GM21515 (cell line): ENCODE measurements at regions not wholly inside any gene's neighbourhood (a gene's known extent, or its start where the extent isn't known, plus 50 kb on each side); places are given as distances from the start of the nearest gene placed in this dataset.
A peak's percentile ranks its signal among the peaks of the same experiment; 100 is the strongest.

ENCODE experiments used
- ATAC-seq: cut with Tn5 transposase; IDR thresholded peaks from one replicate; pipeline ENCODE4 v1.9.1; 2021; ENCODE audit not compliant: unreplicated experiment

DNA sequence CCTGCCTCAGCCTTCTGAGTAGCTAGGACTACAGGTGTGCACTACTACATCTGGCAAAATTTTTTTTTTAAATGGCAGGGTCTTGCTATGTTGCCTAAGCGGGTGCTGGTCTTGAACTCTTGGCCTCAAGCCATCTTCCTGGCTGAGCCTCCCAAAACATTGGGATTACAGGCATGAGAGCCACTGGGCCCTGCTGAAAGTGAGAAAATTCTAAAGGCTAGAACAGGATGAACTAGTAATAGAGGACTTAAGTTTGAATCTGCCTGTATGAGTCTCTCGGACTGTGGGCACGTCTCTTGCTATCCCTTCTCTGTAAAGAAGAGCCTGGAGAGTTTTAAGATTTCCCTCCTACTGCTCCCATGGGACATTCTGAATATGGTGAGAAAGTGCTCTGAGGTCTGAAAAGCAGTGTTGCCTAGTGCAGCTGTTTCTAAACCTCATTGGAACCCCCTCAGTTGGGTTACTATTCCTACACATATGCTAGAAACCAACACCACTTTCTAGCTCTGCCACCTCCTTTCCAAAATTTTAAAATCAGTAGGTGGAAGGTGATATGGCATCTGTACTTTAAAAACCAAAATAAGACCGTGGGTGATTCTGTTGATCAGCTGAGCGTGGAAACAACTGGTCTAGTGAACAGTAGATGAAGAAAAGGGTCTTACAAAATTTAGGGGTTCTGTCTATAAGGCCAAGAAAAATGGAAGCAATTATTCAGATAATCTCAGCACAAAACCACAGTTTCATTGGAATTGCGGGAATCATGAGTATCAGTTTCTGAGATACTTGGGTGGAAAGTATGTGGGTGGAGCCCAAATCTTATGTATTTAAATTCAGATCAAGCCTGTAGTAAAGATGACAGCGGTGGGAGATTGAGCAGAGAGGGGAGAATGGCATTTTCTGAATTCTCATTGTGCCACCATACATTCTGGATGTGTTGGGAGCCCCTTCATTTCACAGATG, 259.8 kb upstream of the CXCR4 start:
- ATAC-seq = no peak

DNA sequence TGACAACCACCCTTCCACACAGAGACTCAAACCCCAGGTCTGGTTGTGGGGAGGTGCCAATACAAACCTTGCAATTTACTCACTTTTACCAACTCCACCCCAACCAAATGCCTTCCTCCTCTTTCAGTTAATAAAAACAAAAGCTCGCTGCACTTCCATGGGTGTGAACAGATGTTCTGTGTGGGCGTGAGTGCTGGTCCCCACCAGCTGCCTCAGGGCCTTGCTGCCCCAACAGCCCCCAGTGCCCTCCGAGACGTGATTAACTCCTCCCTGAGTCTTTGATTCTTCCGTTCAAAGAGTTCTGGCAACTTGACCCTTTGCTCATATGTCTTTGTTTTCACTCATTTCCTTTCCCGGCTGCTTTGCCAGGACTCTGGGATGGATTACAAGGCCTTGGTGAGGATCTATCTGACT, 258.9 kb upstream of the CXCR4 start:
- ATAC-seq = no peak

DNA sequence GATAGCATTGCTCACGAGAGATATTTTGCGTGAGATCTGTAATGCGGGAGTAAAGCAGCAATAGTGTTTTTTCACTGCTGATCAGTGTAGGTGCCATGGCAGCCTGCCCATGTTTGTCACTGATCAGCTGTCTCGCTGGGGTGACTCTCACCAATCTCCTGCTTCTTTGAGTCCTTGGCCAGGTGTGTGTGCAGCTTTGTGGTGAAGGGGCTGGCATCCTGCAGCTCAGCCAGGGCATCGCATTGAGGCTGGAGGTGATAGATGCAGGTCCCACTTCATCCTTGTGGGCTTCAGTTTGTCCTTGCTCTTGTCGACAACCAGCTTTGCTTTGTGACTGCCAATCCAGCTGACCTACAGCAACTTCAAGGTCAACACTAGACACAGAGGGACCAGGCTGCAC, 258.3 kb upstream of the CXCR4 start:
- ATAC-seq = no peak

DNA sequence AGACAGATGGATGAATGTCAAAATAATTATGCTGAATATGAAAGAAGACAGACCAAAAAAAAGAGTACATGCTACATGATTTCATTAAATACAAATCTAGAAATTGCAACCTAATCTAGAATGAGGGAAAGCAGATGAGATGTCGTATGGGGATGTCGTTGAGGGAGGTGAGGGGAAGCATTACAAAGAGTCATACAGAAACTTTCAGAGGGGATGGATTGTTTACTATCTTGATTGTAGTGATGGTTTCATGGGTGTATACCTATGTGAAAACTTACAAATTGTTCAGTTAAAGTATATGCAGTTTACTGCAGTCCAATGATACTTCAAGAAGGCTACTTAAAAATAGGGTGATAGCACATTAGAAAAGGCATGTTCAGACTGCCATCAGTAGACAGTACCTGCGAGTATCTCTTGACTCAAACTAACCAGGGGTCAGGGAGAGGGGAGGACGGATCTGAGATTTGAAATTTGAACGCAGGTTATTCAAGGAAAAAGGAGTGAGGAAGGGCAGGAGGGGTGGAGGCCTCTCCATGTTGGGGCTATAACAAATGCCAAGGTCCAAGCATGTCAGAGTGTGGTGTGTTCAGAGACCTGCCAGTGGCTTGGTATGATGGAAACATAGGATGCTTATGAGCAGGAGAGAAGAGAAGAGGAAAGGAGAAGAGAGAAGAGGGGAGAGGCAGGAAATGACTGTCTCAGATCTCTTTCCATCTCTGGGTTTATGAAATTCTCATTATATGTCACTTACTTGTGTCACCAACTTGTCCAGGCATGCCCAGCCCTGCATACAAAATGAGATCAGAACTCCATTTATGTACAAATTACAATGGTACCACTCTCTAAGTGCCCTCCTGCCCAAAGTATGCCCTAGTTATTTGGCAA, 257.3 kb upstream of the CXCR4 start:
- ATAC-seq = peak; percentile 63

DNA sequence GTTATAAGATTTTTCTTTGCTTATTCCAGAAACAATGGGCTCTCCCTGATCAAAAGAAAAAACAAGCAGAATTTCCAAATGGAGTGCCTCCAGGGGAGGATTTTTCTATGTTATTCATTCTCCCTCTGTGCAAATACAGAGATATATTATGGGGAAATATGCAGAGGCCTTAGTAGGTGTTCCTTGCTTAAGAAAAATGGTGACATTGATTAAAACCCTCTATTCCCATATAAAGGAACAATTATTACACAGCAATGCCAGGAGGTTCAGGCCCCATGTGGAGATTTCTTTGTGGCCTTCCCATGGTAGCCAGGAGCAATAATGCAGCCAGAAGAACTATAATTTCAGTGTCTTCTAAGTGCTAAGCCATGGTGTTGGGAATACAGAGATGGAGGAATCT, 255.9 kb upstream of the CXCR4 start:
- no peak for ATAC-seq

DNA sequence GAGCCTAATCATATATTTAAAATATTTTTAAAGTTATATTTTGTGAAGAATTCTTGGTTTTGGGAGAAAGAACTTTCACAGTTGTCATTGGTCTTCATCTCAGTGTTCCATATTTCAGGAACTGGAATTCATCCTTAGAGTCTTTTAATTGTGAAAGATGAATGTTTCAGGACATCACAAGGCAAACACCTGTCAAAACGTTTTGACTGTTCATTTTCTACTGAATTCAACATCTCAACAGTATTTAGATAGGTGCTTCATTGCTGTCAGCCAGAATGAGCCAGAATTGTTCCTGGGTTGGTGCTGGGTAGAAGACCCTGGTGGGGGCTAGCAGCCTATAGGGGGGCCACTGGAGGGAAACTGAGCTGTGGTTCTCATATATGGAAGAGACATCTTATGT, 255.1 kb upstream of the CXCR4 start:
- ATAC-seq = no peak

DNA sequence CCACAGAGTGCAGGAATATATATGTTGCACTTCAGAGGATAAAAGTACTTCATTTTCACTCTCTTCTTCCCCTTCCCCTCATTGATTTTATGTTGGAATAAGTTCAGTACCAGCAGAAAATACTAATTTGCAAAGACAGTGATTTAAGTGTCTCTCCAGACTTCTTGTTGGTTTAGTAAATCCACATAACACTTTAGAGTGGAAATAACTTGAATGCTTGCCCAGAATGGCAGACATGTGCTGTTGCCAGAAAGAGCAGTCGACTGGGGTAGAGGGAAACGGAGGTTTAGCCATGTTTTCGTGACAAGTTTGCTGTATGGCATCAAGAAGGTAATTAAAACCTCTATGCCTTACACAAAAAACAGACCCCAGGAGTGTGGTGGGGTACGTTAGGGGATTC, 246.0 kb upstream of the CXCR4 start:
- ATAC-seq = no peak

DNA sequence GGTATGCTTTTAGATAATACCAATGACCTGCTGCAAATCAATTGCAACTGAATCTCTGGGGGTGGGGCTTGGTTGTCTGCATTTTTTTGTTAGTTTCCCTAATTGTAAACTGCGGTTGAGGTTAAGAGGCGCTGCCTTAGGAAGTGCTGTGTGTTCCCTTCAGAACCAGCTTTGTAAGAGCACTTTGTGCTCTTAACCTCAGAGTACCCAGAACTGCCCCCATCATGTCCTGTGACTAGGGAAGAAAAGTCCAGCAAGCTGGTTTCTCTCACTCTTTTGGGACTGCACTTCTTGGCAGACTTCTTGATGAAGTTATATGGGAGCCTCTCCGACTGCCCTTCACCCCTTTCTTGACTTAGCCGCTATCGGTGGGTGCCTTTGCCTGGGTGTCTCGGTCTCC, 245.5 kb upstream of the CXCR4 start:
- no peak for ATAC-seq

DNA sequence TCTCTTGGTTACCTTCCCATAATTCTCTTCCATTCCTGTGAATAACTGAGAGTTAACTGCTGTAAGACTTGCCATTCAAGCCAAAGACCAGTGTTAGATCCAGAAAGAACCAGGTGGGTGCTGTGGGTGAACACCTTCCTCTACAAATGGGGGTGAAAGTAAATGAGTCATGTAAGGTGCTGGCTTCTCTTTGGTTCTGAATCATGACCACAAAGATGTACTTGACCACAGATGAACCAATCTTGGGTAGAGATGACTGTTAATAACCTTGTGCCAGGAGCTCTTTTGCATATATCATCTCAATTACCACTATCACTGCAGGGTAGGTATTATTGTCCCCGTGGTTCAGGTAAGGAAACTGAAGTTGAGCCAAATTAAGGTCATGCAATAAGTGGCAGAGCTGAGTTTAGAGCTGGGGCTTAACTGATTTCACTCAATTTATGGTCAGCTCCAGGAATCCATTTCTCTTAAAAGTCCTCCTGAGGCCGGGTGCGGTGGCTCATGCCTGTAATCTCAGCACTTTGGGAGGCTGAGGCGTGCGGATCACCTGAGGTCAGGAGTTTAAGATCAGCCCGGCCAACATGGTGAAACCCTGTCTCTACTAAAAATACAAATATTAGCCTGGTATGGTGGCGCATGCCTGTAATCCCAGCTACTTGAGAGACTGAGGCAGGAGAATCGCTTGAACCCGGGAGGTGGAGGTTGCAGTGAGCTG, 244.9 kb upstream of the CXCR4 start:
- peak; percentile 85 for ATAC-seq

DNA sequence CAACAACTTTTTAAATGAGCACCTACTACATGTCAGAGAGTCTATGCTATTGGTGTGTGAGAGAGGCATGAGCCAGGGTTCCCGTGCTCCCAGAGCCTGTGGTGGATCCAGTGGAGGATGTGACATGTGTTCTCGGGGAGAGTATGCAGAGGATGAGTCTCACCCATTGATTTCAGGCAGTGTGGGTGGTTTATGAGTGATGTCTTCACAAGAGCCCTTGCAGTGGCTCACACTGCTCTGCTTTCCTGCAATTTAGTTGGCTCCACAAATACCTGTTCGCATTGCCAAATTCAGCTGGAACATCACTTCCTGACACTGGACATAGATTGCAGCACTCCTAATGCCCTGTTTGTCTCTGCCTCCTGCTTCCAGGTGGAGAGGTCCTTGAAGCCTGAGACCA, 243.6 kb upstream of the CXCR4 start:
- no peak for ATAC-seq

DNA sequence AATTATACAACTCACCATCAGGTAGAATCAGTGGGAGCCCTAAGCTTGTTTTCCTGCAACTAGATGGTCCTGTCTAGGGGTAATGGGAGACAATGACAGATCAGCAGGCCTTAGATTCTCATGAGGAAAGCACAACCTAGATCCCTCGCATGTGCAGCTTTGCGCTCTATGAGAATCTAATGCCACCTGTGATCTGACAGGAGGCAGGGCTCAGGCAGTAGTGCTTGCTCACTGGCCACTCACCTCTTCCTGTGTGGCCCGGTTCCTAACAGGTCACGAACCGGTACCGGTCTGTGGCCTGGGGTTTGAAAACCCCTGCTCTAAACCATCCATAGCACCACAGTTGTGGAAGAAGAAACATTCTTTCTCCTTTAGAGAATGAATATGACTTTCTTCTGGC, 242.8 kb upstream of the CXCR4 start:
- ATAC-seq = no peak

DNA sequence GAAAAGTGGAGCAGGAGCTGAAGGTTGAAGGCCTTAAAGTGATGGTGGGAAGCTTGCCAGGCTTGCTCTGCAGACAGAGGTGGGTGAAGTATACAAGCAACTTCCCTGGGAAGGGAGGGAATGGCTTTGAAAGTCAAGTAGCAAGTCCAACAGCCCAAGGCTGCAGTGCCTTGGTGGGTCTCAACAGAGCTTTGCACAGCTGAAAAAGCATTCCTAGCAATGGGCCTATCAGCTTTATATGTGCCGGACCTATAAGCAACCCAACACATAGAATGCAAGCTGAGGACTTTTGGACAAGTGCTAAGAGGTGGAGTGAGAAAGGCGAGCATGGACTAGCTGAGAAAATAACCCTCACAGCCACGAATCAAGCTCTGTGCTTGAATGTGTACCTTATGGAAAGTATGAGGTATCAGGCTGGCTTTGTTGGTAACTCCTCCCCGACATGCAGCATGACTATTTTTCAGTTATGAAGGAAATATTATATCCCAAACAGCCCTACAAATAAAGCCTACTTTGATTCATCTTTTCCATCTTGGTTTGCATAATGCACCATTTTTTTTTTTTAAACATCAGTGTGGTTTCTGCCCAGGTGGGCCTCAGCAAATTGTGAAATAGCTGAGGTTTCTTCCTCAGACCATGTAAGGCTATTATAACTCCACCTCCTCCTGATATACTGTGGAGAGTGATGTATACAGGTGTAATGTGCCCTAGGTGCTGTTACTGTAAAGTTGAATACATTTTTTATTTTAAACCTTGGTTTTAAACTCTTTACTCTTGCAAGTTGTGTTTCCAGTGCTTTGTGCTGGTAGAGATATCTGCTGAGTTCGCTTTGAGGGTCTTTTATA, 241.4 kb upstream of the CXCR4 start:
- ATAC-seq = no peak

DNA sequence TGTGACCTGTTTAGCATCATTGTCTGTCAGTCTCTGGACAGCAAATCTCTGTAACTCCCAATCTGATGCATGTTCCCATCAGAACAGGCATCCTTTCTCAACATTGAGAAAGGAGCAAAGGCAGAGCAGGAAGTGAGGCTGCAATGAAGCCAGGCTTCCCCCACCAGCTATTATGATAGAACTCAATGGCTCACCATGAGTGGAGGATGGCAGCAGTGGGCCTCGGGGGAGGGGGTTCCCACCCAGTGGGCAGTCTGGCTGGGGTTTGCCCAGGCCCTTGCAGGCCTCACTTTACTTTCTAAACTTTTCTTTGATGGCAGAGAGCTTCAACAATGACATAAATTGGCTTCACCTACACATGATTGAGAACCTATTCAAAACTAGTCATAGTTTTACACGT, 240.6 kb upstream of the CXCR4 start:
- ATAC-seq = no peak

DNA sequence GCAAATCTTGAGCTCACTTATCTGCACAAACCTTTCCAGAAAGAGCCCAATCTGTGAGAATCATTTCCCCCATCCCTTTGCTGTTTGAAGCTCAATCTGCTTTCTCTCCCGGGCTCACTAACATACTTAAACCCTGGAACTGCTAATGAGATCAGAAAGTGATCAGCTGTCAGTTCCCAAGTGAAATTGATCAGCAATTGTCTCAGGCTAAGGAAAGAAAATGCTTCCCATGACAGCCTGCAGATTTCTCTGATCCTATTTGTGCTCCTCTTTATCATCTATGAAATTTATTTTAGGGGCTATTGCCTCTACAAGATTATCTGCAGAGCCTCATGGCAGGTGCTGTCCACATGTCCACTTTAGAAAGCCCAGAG, 239.0 kb upstream of the CXCR4 start:
- no peak for ATAC-seq

DNA sequence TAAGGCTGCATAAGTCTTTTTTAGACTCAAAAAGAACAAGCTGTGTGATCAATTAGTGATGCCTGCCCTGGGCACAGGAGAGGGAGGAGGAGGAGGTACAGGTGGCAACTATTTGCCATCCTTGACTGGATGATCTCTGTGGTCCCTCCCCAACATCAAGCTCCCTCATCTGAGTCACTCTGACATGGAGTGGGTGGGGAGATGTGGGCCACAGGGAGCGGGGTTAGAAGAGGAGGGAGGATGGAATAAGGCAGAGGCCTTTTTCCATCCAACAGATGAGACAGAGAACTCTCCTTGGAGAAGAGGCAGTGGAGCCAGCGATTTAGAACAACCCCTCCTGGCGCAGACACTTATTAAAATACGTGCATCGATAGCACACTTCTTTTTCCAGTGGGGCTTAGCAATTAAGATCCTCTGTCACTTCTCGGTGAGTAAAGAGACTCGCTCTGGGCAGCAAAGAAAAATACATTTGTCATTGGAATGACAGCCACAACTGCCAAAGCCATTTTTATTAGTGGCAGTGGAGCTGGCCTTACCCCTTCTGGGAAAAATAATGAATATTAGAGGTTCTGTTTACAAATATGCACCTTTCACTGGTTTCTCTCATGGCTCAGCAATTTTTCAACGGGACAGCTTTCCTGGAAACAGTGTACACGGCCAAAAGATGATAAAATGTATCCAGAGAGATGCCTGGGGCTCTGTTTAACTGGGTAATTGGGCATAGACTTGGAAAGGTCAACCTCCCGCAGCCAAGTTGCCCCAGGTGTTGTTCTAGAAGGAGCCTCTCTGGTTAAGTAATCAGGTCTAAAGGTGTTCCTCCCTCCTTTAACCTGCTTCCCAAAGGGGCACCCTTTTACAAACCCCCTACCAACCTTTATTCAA, 238.4 kb upstream of the CXCR4 start:
- ATAC-seq = no peak

DNA sequence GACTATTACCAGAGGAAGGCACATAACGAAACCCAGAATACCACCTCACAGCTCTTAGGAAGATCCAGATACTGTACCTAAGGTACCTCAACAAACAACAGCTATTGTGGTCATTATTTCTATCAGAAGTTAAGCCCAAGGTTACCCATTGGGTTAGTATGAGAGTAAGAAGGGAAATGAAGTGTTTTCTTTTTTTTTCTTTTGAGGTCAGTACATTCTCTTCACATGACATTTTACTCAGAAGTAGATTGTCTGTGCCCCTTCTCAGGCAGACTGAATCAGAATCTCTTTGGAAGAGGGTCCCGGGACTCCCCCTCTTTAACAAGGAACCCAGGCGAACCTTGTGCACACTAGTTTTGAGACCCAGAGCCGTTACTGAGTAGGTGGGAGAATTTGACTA, 233.7 kb upstream of the CXCR4 start:
- no peak for ATAC-seq

DNA sequence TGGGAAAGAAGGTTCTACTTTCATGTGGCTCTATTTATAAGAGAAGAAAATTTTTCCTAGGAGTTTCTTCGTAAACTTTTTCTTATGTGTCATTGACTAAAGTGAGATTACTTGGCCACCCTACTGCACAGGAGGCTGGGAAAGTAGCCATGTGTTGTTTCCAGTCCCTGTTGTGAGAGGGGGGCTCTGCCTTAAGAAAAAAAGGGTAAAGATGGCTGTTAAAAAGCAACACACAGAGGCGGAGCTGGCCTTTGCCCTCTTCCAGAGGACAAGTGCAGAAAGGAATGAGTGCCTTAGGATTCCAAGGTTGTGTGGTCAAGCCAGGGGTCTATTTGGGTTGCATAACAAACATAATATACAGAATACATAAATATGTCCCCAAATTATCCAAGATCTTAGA, 230.0 kb upstream of the CXCR4 start:
- ATAC-seq = no peak

DNA sequence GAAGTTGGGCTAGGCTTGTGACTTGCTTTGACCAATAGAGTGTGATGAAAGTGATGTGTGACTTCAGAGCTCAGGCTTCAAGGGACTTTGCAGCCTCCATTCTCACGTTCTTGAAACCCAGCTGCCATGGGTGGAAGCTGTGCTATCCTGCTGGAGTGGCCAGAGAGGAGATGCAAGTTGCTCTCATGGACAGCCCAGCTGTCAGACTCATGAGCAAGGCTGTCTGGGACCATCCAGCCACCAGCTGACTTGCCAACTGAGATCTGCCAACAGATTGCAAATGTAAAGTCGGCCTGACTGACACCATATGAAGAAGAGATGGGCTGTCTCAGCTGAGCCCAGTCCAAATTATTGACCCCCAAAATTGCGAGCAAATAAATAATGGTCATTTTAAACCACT, 226.4 kb upstream of the CXCR4 start:
- ATAC-seq = no peak

DNA sequence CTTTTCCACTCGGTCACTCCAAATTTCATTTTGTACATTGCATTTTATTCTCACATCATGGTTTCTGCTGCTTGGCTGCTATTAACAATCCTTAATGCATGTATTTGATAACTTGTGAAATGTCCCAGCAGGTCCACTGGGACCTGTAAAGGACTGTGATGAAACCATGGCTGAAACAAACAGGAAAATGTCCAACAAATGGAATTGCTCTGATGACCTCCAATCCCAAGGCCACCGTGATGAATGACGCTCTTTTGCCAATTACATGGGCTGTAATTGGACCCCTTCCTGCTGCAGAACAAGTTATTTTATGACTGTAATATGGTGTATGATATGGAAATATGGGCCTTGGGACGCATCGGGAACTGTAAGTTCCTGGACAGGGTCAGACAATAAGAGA, 224.2 kb upstream of the CXCR4 start:
- ATAC-seq = no peak

DNA sequence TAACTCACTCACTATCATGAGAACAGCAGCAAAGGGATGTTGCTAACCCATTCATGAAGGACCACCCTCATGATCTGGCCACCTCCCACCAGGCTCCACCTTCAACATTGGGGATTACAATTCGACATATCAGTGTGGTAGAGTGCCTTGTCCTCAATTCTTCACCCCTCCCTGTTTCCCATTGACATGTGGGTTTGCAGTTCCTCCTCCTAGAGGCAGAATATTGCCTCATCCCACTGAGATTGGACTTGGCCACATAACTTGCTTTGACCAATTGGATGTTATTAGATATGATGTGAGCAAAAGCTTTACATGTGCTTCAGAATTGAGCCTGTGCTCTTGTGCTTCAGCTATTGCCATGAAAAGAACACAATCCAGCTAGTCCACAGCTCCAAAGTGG, 217.0 kb upstream of the CXCR4 start:
- no peak for ATAC-seq
